ENCODE measurements at regions not wholly inside any gene's neighbourhood (a gene's known extent, or its start where the extent isn't known, plus 50 kb on each side); places are given as distances from the start of the nearest gene placed in this dataset.
A peak's percentile ranks its signal among the peaks of the same experiment; 100 is the strongest.

GRCh38 chr6:144633886-144634285 lies 348.8 kb downstream of the UTRN start:
- H2AFZ ChIP-seq (ENCODE audit: low read length): no peak overlapping the region
- no peaks in the 10 kb centered on the region for H3K9me3 Mint-ChIP-seq
- no peak overlapping the region for H2BK120ac ChIP-seq (ENCODE audit: low read depth, low read length, poor library complexity, severe bottlenecking)
- peaks cover 12 to 18% of the 10 kb centered on the region in 2 experiments for H3K4me1 Mint-ChIP-seq
- H3K9me3 ChIP-seq (ENCODE audit: control insufficient read depth, low read depth, low read length): no peaks in the 10 kb centered on the region
- H3K36me3 Mint-ChIP-seq (ENCODE audit: insufficient read depth in 1 of 3, low read depth in 3 of 3): peaks cover 0 to 4% (median 4%) of the 10 kb centered on the region in 3 experiments; a peak in 3 of 7 replicates
- no peak overlapping the region for H4K8ac ChIP-seq (replicated peaks; ENCODE audit: insufficient read length, low read depth, low read length)
- H2BK15ac ChIP-seq (ENCODE audit: low read depth, low read length): no peak overlapping the region
- no peaks in the 10 kb centered on the region for H3K4me1 ChIP-seq (ENCODE audit: insufficient read depth, low read length)
- no peak for TF ChIP-seq CTCF (conservative IDR thresholded peaks at IDR 0.05)
- no peak overlapping the region for H3K23ac ChIP-seq (ENCODE audit: insufficient read length, low read depth, low read length)
- WGBS (ENCODE audit: extremely low coverage, insufficient read length, low lambda C conversion rate): no CpG with 5 or more reads among the region's 4 CpGs
- H3K27ac Mint-ChIP-seq: no peak overlapping the region
- H3K27me3 ChIP-seq (ENCODE audit: insufficient read depth, low read length): no peaks in the 10 kb centered on the region
- no peaks in the 10 kb centered on the region for H3K79me2 ChIP-seq (ENCODE audit: insufficient read depth, low read length)
- no peak overlapping the region for H2AK5ac ChIP-seq (ENCODE audit: insufficient read length, low read length)
- 0 out of 2 replicates have a peak overlapping the region, but pooled peaks have one; percentile 36 for H3K14ac ChIP-seq (ENCODE audit: insufficient read depth, low read length)
- H2BK5ac ChIP-seq (ENCODE audit: insufficient read length, low read length): no peak overlapping the region
- no peak overlapping the region for H3K27ac ChIP-seq (ENCODE audit: insufficient read length, low read depth, low read length)
- H3K4me2 ChIP-seq (ENCODE audit: insufficient read depth, insufficient read length, low read length): no peak overlapping the region
- no peak overlapping the region for H3K4me3 Mint-ChIP-seq
- no peak overlapping the region for H4K5ac ChIP-seq (ENCODE audit: insufficient read length, low read depth, low read length)
- no peak overlapping the region for H3T11ph ChIP-seq (ENCODE audit: low read length)
- no peak overlapping the region for H3K18ac ChIP-seq (ENCODE audit: insufficient read length, low read depth, low read length)
- H3K4ac ChIP-seq (ENCODE audit: low read depth, low read length): no peak overlapping the region
- no peak overlapping the region for H2BK12ac ChIP-seq (ENCODE audit: insufficient read length, low read depth, low read length)
- no peaks in the 10 kb centered on the region for H4K20me1 ChIP-seq (ENCODE audit: control insufficient read depth, insufficient read depth, insufficient read length)
- H3K27me3 Mint-ChIP-seq (ENCODE audit: low read depth): no peaks in the 10 kb centered on the region
- no peak overlapping the region for H3K9ac ChIP-seq (ENCODE audit: extremely low read depth, insufficient read length, low read length)
- no peaks in the 10 kb centered on the region for H3K79me1 ChIP-seq (ENCODE audit: insufficient read depth, low read depth, low read length, poor library complexity, severe bottlenecking)
- no peak overlapping the region for H2BK20ac ChIP-seq (ENCODE audit: low read depth, low read length, poor library complexity, severe bottlenecking)
- no peaks in the 10 kb centered on the region for H3K23me2 ChIP-seq (ENCODE audit: insufficient read length, low read depth, low read length, poor library complexity, severe bottlenecking)
- no peak overlapping the region for H3K56ac ChIP-seq (ENCODE audit: insufficient read length, low read depth, low read length)
- DNase-seq: no peak
- H4K91ac ChIP-seq (ENCODE audit: insufficient read length, low read depth, low read length): no peak overlapping the region

Measured in H9 (cell line).